LNCaP clone FGC (cell line): ENCODE measurements at regions not wholly inside any gene's neighbourhood (a gene's known extent, or its start where the extent isn't known, plus 50 kb on each side); places are given as distances from the start of the nearest gene placed in this dataset.

Experiments used
- DNase-seq: peaks from one replicate; pipeline ENCODE4 v3.0.0-alpha.2; 2011; ENCODE audit warnings: low read depth
- H3K4me3 ChIP-seq: 2 replicates; pipeline ENCODE4 v1.5.1; 2011; ENCODE audit warnings: mild to moderate bottlenecking, low read depth, low read length, control low read depth
- CTCF ChIP-seq: IDR thresholded peaks from 2 replicates; pipeline ENCODE4 v1.5.1; 2012; ENCODE audit warnings: mild to moderate bottlenecking; ENCODE audit not compliant: control insufficient read depth, insufficient read depth; ENCODE audit errors: extremely low read depth

DNA sequence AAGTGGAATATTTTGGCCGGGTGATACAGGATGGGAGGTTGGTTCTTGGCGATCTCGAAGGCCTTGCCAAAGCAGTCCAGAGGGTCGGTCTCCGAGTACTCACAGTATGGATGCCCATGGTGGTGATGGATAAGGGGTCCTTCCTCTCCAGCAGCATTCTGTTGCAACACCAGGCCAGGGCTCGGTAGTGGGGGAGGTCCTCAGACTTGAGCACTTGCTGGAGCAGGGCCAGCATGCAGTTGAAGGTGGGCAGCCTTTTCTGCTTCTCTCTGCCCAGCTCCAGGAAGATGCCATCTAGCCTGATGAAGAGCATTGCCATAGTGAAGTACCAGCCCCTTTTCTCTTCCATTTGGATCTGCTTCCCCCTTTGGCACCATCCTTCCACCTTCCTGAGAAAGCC, 99.4 kb upstream of the MCHR2 start:
- no peak overlapping the region for H3K4me3 ChIP-seq
- no peak for TF ChIP-seq CTCF
- no peak for DNase-seq

DNA sequence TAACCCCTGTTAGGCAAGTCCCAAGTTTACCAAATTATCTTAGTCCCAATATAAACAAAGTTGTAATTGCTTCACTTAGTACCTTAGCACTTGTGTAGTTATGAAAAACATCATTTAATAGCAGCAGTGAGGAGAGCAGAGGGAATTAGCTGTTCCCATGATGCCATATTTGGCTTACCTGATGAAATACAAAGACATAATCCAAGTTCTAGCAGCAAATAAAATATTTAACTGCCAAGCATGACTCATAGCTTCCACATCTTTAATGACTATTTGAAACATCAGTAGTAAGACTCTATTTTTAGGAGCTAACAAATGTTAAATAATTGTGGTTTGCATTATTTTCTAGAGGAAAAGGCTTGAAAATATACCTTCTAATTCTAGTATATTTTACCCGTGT, 94.0 kb upstream of the MCHR2 start:
- TF ChIP-seq CTCF = no peak
- H3K4me3 ChIP-seq = no peak overlapping the region
- peak; percentile 35 for DNase-seq

- no peak for TF ChIP-seq CTCF
- no peak overlapping the region for H3K4me3 ChIP-seq
- DNase-seq = no peak
These were observed 91.0 kb upstream of the MCHR2 start for GRCh38 chr6:100084991-100085364.

DNA sequence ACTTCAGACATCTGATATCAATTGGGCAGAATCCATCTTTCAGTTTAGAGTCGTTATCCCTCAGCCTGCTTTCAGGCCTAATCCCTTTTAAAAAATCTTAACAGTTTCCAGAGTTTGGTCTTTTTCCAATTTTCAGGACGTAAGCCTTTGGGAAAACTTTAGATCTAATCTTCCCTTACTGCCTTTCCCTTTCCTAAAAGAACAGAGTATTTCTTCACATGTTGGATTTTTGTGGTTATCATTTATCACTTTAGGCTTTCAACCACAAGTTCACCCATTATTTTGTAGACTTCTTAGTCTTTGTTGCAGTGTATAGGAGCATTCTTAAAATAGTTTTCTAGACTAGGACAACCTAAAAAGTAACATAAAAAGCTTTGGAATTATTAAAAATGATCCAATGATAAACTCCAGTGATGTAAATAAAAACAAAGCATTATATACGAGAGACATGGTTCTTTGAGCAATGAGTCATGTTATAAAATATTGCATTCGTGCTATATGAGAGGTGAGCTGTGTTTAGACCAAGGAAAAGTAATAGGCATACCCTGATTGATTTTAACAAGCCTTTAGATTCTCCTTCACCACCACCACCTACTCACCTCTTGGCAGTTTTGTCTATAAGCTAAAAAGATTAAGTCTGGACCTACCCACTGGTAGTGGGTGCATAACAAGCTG, 90.4 kb upstream of the MCHR2 start:
- DNase-seq = no peak
- no peak for TF ChIP-seq CTCF
- H3K4me3 ChIP-seq = no peak overlapping the region

GRCh38 chr6:100078509-100078908, 84.5 kb upstream of the MCHR2 start:
- no peak overlapping the region for H3K4me3 ChIP-seq
- peak; percentile 51 for DNase-seq
- peak; percentile 83 for TF ChIP-seq CTCF

- DNase-seq = no peak
- TF ChIP-seq CTCF = no peak
- no peak overlapping the region for H3K4me3 ChIP-seq
These were observed 71.3 kb upstream of the MCHR2 start for GRCh38 chr6:100065348-100065747.

DNA sequence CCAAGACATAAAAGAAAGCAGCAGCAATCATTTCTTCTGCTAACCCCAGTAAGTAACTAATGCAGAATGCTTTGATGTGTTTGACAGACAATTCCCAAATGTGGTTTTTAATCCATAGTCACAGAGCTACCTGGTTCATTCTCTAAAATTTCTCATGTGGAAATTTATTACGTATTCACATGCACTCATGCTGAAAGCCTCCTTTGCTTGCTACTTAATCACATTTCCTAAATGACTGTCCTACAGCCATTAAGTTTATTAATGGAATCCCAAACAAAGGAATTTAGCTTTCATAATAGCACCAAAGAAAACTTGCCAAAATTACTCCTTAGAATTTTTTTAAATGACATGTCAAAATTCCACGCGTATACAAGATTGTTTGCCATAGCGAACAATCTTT, 68.6 kb upstream of the MCHR2 start:
- H3K4me3 ChIP-seq = no peak overlapping the region
- DNase-seq = no peak

More for the DNA sequence above, 68.6 kb upstream of the MCHR2 start:
- no peak for TF ChIP-seq CTCF
